HG02798 (cell line): ENCODE measurements at regions not wholly inside any gene's neighbourhood (a gene's known extent, or its start where the extent isn't known, plus 50 kb on each side); places are given as distances from the start of the nearest gene placed in this dataset.

ENCODE experiments used
- ATAC-seq: cut with Tn5 transposase; IDR thresholded peaks from one replicate; pipeline ENCODE4 v1.9.1; 2021; ENCODE audit warnings: mild to moderate bottlenecking; ENCODE audit not compliant: unreplicated experiment, poor library complexity

GRCh38 chr5:167553511-167553910, 737.9 kb upstream of the WWC1 start:
- ATAC-seq = no peak

DNA sequence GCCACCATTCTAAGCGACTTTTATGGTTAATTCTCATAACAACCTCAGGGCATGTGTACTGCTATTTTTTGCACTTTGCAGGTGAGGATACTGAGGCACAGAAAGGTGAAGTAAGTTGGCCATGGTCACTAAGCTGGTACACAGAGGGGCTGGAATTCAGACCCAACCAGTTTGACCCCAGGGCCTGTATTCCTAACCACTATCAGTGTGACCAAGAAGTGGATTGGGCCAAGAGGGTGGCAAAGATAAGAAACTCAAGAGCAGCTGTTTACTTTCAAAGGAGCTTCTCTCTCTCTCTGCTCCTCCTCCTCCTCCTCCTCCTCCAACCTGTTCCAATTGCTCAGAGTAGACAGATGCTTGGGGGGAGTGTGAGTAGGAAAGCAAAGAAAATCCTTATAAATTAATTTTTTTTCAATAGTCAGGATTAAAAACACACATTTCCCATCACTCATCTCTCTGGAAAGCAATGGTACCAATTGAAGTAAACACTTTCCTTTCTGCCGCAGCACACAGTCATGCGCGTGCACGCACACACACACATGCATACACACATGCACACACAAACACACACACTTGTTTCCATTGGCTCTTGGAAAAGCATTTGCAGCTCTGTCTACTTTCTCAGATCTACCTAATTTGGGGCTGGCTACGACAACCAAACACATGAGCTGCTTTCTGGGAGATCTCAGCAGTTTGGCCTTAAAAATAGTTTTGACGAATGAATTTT, 736.7 kb upstream of the WWC1 start:
- ATAC-seq = no peak

DNA sequence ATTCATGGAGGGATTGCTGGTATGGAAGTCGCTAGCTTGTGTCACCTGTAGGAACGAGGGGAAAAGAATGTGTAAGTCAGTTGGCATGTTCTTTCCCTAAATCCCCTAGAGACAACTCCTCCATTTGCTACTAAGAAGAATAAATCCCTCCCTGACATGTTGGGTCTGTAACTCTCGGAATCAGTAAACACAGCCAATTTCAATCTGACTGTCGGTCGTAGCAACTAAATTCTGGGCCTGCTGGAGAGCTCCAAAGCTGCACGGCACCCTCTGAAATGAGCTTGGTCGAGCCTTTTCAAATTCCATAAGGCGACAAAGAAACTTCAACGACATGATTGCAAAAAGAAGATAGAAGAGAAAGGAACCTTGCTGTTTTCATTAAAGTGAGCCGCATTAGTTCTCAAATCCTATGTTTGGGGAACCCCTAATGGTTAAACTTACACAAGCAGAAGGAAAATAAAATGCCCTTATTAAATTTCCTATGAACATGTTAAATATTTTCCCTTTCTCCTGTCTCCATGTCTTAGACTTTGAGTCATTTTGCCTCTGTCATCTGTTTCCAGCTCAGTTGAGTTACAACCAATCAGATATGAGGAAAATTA, 735.8 kb upstream of the WWC1 start:
- ATAC-seq = no peak

- no peak for ATAC-seq
These were observed 734.1 kb upstream of the WWC1 start for GRCh38 chr5:167557359-167557758.

GRCh38 chr5:167561796-167562195, 729.6 kb upstream of the WWC1 start:
- ATAC-seq = no peak

DNA sequence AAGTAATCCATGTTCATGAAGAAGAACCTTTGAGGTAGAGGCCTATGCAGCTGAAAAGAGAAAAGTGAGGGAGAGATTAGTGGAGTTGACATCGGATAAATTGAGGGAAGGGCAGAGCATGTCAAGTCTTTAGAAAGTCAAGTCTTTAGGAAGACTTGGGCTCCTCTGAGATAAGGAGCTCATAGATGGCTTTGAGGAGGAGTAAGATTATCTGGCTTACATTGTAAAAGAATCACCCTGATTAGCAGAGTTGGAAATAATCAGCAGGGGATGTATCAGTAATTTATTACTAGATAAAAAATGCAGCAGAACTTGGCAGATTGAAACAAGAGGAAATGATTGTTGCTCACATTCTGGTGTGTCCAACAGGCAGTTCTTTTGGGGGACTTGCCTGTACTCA, 727.2 kb upstream of the WWC1 start:
- no peak for ATAC-seq

GRCh38 chr5:167565189-167565954, 726.1 kb upstream of the WWC1 start:
- ATAC-seq = no peak

- no peak for ATAC-seq
These were observed 721.0 kb upstream of the WWC1 start for GRCh38 chr5:167570431-167570830.

- ATAC-seq = no peak
These were observed 719.6 kb upstream of the WWC1 start for GRCh38 chr5:167571824-167572223.

DNA sequence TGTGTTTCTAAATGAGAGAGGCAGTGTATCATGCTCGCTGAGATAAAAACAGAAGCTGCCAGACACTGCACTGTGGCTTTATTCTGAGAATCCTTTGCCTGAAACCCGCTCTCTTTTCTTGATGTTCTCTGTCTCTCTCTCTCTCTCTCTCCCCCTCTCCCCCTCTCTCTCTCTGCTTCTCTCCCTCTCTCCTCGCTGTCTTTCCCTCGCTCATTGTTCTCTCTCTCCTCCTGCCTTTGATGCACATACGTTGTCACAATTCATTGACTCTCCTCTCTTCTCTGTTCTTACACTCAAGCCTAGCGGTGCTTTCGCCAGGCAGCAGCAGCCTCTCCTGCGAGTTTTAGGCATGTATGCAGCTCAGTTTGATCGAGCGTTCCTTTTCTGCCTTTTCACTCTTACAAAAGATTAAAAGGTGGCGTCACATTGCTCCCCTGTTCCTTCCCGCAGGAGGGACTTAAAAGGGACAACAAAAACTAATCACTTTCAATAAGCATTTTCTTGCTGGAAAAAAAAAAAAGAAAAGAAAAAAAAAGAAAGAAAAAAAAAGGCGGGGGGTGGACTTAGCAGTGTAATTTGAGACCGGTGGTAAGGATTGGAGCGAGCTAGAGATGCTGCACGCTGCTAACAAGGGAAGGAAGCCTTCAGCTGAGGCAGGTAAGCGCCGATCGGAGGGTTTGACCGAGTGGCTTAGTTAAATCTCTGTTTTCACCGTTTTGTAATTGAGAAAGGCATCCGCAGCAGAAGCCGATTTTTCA, 717.9 kb upstream of the WWC1 start:
- ATAC-seq = no peak

- ATAC-seq = no peak
These were observed 717.0 kb upstream of the WWC1 start for GRCh38 chr5:167574464-167574863.

GRCh38 chr5:167575330-167575729, 716.1 kb upstream of the WWC1 start:
- ATAC-seq = no peak

DNA sequence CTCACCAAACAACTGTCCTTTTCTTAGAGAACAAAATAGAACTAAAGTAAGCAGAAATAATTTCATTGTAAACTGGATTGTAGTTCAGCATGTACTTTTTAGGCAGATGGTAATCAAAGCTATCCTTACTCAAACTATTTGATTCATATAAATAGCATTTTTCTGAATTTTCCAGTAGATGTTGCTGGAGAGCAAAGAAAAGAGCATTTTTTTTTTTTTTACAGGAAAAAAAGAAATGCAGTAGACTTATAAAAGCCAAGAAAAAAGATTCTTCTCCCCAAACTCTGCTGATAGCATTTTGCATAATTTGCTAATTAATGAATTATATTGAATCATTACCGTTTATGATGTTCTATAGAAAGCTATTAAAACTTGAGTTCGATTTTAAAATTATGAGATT, 715.3 kb upstream of the WWC1 start:
- no peak for ATAC-seq

GRCh38 chr5:167576897-167577296, 714.5 kb upstream of the WWC1 start:
- no peak for ATAC-seq

DNA sequence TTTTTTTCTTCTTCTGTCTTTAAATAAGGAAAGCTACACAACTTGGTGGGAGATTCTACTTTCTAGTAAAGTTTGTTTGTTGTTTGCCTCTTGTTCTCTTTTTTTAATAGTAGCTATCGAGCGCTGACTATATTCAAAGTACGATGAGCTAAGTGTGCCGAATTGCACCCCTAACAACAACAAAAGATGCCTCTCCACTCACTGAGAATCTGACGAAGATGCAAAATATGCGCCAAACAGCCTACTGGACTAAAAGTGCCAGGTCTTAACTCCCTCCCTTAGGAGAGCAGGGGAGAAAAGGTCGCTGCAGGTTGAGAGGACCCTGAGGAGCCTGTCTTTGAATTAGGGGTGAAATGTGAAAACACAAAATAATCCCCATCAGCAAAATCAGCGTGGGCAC, 713.8 kb upstream of the WWC1 start:
- no peak for ATAC-seq

DNA sequence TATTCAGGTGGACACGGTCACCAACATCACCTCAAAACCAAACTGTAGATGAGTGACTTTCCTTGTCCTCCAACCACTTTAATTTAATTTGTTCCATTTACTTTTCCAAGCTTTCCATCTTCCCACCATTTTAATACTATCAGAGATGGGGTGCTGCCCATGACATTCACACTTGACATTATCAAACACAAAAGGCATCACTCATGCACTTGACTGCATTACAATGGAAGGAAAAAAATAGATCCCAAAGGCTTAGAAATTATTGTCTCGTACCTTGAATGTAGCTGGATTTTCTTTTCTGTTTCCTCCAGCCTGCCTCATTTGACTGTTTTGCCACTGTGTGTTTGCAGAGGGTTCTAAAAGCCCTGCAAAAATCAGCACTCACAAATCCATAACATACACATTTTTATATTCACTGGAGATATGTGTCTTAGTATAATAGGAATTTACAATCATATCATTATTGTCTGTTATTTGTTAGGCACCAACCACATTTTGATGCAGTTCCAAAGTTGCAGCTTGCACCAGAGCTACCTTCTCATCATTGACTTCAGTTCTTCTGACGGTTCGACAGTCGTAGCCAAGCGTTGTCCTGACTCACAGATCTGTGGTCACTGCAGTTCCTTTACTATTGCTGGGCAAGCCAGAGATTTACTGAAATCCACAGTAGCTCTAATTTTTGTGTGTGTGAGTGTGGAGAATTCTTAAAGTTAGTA, 712.3 kb upstream of the WWC1 start:
- ATAC-seq = no peak

DNA sequence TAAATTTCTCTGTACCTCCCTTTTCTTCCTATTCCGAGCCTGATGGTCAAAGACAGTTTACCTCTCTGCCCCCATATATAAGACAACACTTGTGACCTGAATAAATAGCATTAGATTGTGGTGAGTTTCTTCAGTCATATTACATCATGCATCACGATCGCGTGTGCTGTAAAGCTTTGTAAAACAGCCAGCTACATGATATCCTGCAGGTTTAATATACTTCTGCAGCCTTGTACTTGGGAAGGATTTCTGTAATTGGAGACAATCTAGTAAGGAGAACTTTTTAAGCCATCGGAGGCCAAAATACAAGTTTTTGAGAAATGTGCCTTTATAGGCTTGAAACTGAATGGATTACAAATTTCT, 711.8 kb upstream of the WWC1 start:
- ATAC-seq = no peak

GRCh38 chr5:167580608-167581007, 710.8 kb upstream of the WWC1 start:
- no peak for ATAC-seq

DNA sequence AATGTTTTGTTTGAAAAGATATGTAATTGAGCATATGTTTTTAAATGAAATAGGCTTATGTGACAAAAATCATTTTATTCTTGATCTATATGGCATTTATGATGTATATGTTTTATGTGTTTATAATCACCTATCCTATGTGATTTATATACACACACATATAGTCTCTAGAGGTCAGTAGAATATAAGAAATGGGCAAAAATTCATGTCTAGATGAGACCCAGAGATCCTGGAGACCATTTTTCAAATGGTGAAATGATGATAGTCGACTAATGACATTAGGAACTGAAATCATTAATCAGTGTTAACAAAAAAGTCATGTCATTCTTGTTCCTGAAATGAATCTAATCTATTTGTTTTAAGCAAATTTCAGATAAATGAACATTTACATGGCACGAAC, 709.2 kb upstream of the WWC1 start:
- ATAC-seq = no peak

DNA sequence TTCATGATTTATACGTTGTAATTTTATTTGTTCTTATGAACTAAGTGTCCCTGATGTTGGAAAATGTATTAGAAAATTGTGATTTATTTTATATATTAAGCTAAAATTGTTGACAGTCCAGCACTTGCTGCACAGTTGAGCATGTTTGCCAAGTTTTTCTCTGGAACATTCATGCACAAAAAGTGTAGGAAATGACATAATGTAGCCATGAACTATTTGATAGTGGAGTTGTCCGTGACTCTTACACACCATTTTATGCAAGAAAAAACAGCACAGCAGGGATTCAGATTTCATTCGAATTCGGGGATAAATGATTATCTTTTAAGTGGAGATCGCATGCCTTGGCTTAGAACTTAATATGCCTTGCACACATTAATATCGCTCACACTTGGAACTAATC, 708.6 kb upstream of the WWC1 start:
- ATAC-seq = no peak
